ENCODE measurements at regions not wholly inside any gene's neighbourhood (a gene's known extent, or its start where the extent isn't known, plus 50 kb on each side); places are given as distances from the start of the nearest gene placed in this dataset.

DNA sequence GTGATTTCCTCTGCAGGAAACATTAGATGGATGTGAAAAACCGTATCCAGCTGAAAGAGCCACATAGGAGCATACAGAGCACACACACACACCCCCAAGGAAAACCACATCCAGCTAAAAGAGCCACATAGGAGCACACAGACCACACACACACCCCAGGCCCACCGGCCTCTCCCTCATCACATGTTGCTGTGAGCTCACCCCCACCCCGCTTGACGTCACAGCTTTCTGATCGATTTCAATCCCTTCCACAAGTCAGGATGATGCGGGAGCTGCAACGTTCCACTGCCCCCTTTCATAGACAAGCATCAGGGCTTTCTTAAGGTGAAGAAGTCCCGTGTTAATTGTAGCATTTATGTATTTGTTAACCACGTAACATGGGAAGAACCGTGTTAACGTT is 72.4 kb upstream of the SOX1 start:
- intact Hi-C loops (cut with DNase I): no loop called here
- Histone ChIP-seq H3K9me3 (peaks cover 0 to 24% of the 10 kb centered on the region in 2 donors), H3K27ac (no peak overlapping the region), H3K27me3 (peaks cover 0 to 6% of the 10 kb centered on the region in 2 donors), H3K4me3 (no peak overlapping the region), H3K4me1 (no peaks in the 10 kb centered on the region), H3K36me3 (no peaks in the 10 kb centered on the region)
- TF ChIP-seq, protein P1, sequence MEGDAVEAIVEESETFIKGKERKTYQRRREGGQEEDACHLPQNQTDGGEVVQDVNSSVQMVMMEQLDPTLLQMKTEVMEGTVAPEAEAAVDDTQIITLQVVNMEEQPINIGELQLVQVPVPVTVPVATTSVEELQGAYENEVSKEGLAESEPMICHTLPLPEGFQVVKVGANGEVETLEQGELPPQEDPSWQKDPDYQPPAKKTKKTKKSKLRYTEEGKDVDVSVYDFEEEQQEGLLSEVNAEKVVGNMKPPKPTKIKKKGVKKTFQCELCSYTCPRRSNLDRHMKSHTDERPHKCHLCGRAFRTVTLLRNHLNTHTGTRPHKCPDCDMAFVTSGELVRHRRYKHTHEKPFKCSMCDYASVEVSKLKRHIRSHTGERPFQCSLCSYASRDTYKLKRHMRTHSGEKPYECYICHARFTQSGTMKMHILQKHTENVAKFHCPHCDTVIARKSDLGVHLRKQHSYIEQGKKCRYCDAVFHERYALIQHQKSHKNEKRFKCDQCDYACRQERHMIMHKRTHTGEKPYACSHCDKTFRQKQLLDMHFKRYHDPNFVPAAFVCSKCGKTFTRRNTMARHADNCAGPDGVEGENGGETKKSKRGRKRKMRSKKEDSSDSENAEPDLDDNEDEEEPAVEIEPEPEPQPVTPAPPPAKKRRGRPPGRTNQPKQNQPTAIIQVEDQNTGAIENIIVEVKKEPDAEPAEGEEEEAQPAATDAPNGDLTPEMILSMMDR (IDR thresholded peaks at IDR 0.05): no peak
- ATAC-seq: no peak
- DNase-seq: no peak

DNA sequence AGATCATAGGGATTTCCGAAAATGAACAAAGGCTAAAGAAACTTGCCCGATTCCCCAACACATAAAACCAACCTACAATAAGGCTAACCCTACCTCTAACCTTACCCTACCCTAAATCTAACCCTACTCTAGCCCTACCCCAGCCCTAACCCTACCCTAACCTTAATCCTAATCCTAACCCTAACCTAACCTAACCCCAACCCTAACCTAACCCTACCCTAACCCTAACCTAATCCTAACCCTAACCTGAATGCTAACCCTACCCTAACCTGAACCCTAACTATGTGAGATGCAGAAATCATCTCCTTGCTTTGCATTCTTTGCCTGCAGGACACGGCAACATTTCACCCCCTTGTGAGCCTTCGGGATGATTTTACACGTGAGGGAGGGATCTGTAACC is 67.6 kb upstream of the SOX1 start:
- no peak for ATAC-seq
- Histone ChIP-seq H3K27me3 (peaks cover 0 to 6% of the 10 kb centered on the region in 2 donors), H3K4me1 (no peaks in the 10 kb centered on the region), H3K36me3 (no peaks in the 10 kb centered on the region), H3K9me3 (no peaks in the 10 kb centered on the region), H3K4me3 (no peak overlapping the region), H3K27ac (no peak overlapping the region)
- no peak for DNase-seq
- intact Hi-C loops (cut with DNase I): no loop called here
- TF ChIP-seq, protein P1 (IDR thresholded peaks at IDR 0.05): no peak

DNA sequence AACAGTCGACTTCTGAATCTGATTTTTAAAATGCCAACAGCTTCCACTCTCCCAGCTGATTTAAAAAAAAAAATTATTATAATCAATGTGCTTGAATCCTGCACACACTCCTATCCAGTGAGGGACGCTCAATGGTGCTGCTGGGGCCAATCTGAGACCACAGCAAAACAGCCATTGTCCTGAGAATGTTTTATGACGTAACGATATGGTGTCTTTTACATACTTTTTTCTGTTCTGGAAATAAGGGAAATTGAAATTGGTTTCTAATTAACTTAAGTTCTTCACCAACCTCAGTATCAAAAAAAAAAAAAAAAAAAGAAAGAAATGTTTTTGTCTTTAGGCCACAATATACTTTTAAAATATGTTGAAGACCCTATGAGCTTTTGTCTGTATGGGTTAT is 66.1 kb upstream of the SOX1 start:
- no peak for ATAC-seq
- intact Hi-C loops (cut with DNase I): no loop called here
- H3K27ac ChIP-seq: no peak overlapping the region
- TF ChIP-seq, protein P1 (IDR thresholded peaks at IDR 0.05): no peak
- no peaks in the 10 kb centered on the region for H3K36me3 ChIP-seq
- no peak overlapping the region for H3K4me3 ChIP-seq
- peaks cover 0 to 3% of the 10 kb centered on the region in 2 donors for H3K9me3 ChIP-seq
- H3K27me3 ChIP-seq: peaks cover 0 to 6% of the 10 kb centered on the region in 2 donors
- no peaks in the 10 kb centered on the region for H3K4me1 ChIP-seq
- no peak for DNase-seq

DNA sequence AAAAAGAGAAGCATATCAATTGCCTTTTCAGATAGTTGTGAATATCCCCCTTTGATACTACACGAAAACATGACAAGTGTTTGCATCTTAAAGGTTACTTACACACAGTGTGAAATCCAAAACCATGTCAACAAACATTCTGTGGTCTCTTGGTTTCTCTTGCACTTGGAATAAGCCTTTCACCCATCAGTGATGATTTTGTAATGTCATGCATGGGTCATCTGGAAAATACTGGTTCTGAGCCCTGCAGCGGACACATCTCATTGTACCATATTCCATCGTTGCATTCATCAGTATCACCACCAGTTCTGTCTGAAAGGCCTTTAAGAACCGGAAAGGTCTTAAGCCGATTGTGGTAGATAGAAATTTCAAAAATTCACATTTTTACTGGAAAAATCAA is 65.4 kb upstream of the SOX1 start:
- TF ChIP-seq, protein P1 (IDR thresholded peaks at IDR 0.05): no peak
- intact Hi-C loops (cut with DNase I): no loop called here
- H3K4me3 ChIP-seq: no peak overlapping the region
- H3K27me3 ChIP-seq: peaks cover 0 to 6% of the 10 kb centered on the region in 2 donors
- no peaks in the 10 kb centered on the region for H3K36me3 ChIP-seq
- H3K4me1 ChIP-seq: no peaks in the 10 kb centered on the region
- ATAC-seq (no peak), DNase-seq (no peak)
- H3K9me3 ChIP-seq: peaks cover 0 to 6% of the 10 kb centered on the region in 2 donors
- H3K27ac ChIP-seq: no peak overlapping the region

DNA sequence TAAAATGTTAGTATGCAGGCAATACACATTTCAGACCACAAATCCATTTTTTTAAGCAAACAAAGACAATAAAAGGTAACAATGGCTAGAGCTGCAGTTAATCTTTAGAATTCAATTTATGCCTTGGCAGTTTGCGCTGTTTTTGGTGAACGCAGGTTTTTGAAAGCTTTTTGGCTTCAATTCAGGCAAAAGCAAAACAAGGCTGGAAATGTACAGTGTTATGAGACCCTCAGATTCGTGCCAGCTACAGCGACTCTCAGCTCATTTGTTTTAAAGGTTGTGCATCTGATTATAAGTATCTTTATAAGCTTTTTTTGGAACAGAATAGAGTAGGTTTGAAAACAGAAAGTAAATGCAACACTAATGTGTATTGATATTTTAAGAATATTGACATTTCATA is 63.6 kb upstream of the SOX1 start:
- no peak overlapping the region for H3K4me3 ChIP-seq
- H3K27me3 ChIP-seq: peaks cover 0 to 4% of the 10 kb centered on the region in 2 donors
- TF ChIP-seq, protein P1 (IDR thresholded peaks at IDR 0.05): no peak
- intact Hi-C loops (cut with DNase I): no loop called here
- H3K9me3 ChIP-seq: peaks cover 0 to 7% of the 10 kb centered on the region in 2 donors
- ATAC-seq: no peak
- no peak for DNase-seq
- H3K27ac ChIP-seq: no peak overlapping the region
- H3K36me3 ChIP-seq: no peaks in the 10 kb centered on the region
- no peaks in the 10 kb centered on the region for H3K4me1 ChIP-seq
